Stimulated activated naive B cell treated with anti-CD40 and anti-IgM and Interleukin-4, amounts not matched to agents 10 μg/mL and 1 μg/mL and 100 μg/mL, for 72 hours (primary cell): ENCODE measurements at regions not wholly inside any gene's neighbourhood (a gene's known extent, or its start where the extent isn't known, plus 50 kb on each side); places are given as distances from the start of the nearest gene placed in this dataset.

Experiments used
- ATAC-seq, 2 donors: fragments of 150-1000 bp; cut with Tn5 transposase; replicated peaks; 2 replicates each; pipeline ENCODE4 v1.10.0; 2021; ENCODE audit warnings: moderate library complexity in 1 of 2
- DNase-seq: peaks from one replicate; pipeline ENCODE4 v3.0.0; 2021
- H3K27ac Mint-ChIP-seq: one replicate; pipeline ENCODE4 v1.8.0; 2022; ENCODE audit warnings: mild to moderate bottlenecking, mixed read lengths
- H3K27me3 Mint-ChIP-seq, 2 donors: one replicate each; pipeline ENCODE4 v1.8.0; 2022; ENCODE audit warnings: mixed read lengths in 2 of 2
- H3K36me3 Mint-ChIP-seq, 2 donors: one replicate each; pipeline ENCODE4 v1.8.0; 2022; ENCODE audit warnings: mixed read lengths in 2 of 2, mild to moderate bottlenecking in 1 of 2
- H3K4me1 Mint-ChIP-seq, 2 donors: one replicate each; pipeline ENCODE4 v1.8.0; 2022; ENCODE audit warnings: mixed read lengths in 2 of 2, mild to moderate bottlenecking in 1 of 2
- H3K4me3 Mint-ChIP-seq, 2 donors: one replicate each; pipeline ENCODE4 v1.8.0; 2022; ENCODE audit warnings: mild to moderate bottlenecking in 2 of 2, mixed read lengths in 2 of 2, moderate library complexity in 1 of 2
- H3K9me3 Mint-ChIP-seq, 2 donors: one replicate each; pipeline ENCODE4 v1.8.0; 2022; ENCODE audit warnings: mixed read lengths in 2 of 2, mild to moderate bottlenecking in 1 of 2

DNA sequence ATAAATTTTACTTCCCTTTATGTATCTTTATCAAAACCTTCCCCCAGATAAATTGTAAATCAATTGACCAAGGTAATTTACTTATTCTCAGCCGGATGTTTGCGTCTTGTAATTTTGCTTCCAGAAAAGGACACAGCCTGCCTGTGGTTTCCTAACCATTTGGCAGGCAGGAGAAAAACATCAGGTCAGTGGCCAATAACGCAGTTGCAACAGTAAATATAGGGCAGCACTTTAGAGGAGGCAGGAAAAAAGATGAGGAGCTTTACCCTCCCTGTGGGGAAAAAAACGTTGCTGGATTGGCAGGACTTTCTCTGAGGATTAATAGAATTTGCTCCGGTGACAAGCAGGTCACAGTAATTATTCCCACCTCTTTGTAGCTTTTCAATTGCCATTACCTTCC, 2618.1 kb downstream of the ARAP2 start:
- Mint-ChIP-seq H3K27ac (no peak overlapping the region), H3K4me1 (no peaks in the 10 kb centered on the region), H3K36me3 (no peaks in the 10 kb centered on the region), H3K9me3 (peaks cover 0 to 11% of the 10 kb centered on the region in 2 donors), H3K27me3 (no peaks in the 10 kb centered on the region), H3K4me3 (no peak overlapping the region)
- no peak for DNase-seq
- no peak for ATAC-seq

DNA sequence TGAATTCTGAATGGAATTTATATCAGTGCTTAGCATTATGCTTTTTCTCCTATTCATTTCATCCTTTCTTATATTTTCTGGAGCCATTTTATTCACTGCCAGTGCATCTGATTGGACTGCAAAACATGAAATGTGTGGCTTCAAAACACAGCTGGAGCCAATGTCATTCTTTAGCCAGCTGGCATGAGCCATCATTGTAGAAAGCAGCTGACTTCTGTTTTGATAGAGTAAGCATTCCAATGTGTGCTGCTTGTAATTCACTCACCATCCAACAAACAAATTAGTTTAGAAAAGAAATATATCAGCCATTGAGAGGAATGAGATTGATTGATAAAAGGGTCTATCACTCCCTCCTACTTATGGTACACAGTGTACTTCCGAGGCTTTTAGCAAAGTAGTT, 2616.0 kb downstream of the ARAP2 start:
- Mint-ChIP-seq H3K4me1 (no peaks in the 10 kb centered on the region), H3K27ac (no peak overlapping the region), H3K4me3 (no peak overlapping the region), H3K36me3 (no peaks in the 10 kb centered on the region), H3K27me3 (no peaks in the 10 kb centered on the region), H3K9me3 (peaks cover 0 to 10% of the 10 kb centered on the region in 2 donors)
- ATAC-seq (no peak), DNase-seq (no peak)

DNA sequence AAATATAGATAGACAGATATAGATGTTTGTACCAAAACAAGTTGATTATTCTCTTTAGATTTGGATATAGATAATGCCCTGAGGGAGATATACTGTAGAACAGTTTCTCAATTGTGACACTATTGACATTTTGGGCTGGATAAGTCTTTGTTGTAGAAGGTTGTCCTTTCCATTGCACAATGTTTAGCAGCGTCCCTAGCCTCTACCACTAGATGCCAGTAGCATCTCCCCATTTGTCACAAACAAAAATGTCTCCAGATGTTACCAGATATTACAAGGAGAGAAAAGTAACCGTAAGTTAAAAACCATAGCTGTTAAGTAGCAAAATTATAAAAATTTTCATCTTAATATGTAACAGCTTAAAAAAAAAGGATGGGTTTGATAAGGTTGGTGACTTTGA, 2595.3 kb downstream of the ARAP2 start:
- DNase-seq = no peak
- no peak for ATAC-seq
- no peak overlapping the region for H3K4me3 Mint-ChIP-seq
- no peaks in the 10 kb centered on the region for H3K36me3 Mint-ChIP-seq
- no peak overlapping the region for H3K27ac Mint-ChIP-seq
- H3K4me1 Mint-ChIP-seq = no peaks in the 10 kb centered on the region
- peaks cover 4% of the 10 kb centered on the region in 2 donors for H3K9me3 Mint-ChIP-seq
- no peaks in the 10 kb centered on the region for H3K27me3 Mint-ChIP-seq

DNA sequence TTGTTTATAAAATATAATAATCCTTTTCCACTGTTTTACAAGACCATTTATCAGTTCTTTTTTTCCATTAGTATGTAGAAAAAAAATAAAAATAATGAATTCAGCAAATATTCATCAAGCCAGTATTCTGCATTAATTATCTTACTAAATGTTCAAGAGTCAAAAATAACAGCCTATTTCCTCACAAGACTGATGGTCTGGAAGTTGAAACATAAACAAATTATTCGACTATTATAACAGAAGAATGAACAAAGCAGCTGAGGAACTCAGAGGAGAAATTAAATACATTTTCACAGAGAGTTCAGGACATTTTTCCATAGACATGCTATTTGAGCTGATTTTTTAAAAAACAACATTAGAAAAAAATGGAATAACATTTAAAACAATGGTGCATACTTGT, 2594.8 kb downstream of the ARAP2 start:
- Mint-ChIP-seq H3K36me3 (no peaks in the 10 kb centered on the region), H3K27ac (no peak overlapping the region), H3K9me3 (peaks cover 4% of the 10 kb centered on the region in 2 donors), H3K4me1 (no peaks in the 10 kb centered on the region), H3K4me3 (no peak overlapping the region), H3K27me3 (no peaks in the 10 kb centered on the region)
- no peak for DNase-seq
- no peak for ATAC-seq

DNA sequence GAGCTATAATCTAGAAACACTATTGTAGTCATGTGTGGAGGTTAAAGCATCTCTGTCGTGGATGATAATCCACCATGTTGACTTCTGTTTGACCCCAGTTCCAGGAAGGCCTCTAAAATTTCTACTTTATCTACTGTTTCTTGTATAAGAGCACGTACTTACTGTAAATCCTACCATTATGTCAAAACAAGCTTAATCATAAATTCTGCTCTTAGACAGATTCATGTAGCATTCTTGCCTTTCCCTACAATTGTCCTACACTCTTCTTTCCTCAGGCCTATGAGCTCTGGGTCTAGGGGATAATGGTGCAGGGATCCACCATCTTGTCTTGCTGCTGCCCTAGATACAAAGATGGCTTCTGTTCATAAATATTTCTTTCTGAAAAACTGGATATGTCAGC, 2594.3 kb downstream of the ARAP2 start:
- Mint-ChIP-seq H3K36me3 (no peaks in the 10 kb centered on the region), H3K27ac (no peak overlapping the region), H3K4me3 (no peak overlapping the region), H3K4me1 (no peaks in the 10 kb centered on the region), H3K9me3 (peaks cover 4% of the 10 kb centered on the region in 2 donors), H3K27me3 (no peaks in the 10 kb centered on the region)
- no peak for ATAC-seq
- DNase-seq = no peak

DNA sequence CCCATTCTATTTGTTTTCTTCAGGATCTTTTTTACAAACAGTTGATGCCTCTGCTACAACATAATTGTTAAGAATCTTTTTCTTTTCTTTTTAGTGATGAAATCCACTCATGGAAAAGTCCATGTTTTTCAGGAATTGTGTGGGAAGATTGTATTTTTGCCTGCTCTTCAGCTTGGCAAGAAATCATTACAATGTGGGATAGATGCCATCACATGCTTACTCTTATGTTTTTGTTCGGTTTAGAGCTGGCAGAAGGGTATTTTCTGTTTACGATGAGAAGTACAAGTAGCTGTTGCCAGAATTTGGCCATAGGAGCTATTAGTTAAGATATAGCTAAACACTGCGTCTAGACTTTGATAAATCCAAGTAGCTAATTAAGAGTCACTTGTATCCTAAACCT, 2585.3 kb downstream of the ARAP2 start:
- DNase-seq = no peak
- no peaks in the 10 kb centered on the region for H3K27me3 Mint-ChIP-seq
- H3K4me1 Mint-ChIP-seq = no peaks in the 10 kb centered on the region
- peaks cover 7 to 8% of the 10 kb centered on the region in 2 donors for H3K9me3 Mint-ChIP-seq
- no peak overlapping the region for H3K4me3 Mint-ChIP-seq
- no peak overlapping the region for H3K27ac Mint-ChIP-seq
- ATAC-seq = no peak
- H3K36me3 Mint-ChIP-seq = no peaks in the 10 kb centered on the region

DNA sequence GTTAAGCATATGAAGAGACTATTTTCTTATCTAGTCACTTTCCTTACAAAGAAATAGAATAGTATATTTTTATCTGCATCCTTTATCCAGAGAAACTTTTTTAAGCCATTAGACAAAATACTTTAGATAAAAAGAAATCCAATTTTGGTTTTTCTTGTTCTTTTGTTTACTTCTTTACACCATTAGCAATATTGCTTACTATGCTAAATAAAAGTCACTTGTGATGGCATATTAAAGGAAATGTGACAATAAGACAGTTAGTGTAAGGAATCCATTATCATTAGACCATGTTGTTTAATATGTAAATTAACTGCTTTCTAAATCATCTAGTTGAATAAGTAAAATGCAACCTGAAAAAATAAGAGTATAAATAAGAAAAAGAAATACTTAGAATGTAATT, 2582.7 kb downstream of the ARAP2 start:
- no peak for ATAC-seq
- no peak overlapping the region for H3K27ac Mint-ChIP-seq
- H3K27me3 Mint-ChIP-seq = no peaks in the 10 kb centered on the region
- H3K4me3 Mint-ChIP-seq = no peak overlapping the region
- no peak for DNase-seq
- peaks cover 17 to 18% of the 10 kb centered on the region in 2 donors for H3K9me3 Mint-ChIP-seq
- no peaks in the 10 kb centered on the region for H3K4me1 Mint-ChIP-seq
- no peaks in the 10 kb centered on the region for H3K36me3 Mint-ChIP-seq

DNA sequence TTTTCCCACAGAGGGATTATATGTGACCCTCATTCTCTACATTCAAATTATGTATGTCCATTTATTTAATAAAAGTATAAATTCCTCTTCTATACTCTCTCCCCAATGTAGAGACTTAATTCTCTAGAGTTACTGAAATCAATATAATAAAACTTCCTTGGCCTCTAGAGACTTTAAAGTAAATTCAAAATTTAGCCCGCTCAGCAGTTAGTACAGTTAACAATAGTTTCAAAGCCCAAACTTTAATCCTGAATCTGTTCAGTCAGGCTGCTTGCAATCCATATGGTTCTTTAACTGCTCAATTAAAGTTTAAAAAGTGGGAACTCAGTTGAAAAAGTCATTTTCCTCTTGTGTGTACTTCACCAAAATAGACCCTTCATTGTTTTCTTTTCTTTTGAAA, 2558.4 kb downstream of the ARAP2 start:
- H3K4me3 Mint-ChIP-seq = no peak overlapping the region

DNA sequence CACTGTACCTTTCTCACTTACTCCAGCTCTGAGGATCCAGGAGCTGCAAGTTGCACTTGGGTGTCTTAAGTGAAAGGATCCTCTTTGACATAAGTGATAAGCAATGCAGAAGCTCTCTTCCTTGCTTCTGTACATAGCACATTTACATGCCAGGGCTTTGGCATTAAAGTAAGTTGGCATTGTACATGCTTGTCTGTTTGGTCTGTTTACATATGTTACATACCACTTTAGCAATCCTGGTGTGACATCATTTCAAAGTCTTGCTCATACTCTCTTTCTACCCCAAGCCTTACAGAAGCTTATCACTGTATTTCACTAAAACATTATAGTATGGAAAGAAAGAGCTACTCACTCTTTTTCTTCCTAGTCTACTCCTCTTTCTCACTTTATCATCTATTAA, 2548.3 kb downstream of the ARAP2 start:
- H3K4me3 Mint-ChIP-seq = no peak overlapping the region
- H3K4me1 Mint-ChIP-seq = no peaks in the 10 kb centered on the region
- ATAC-seq (no peak), DNase-seq (no peak)
- no peaks in the 10 kb centered on the region for H3K27me3 Mint-ChIP-seq
- H3K27ac Mint-ChIP-seq = no peak overlapping the region
- no peaks in the 10 kb centered on the region for H3K36me3 Mint-ChIP-seq
- H3K9me3 Mint-ChIP-seq = peaks cover 0 to 5% of the 10 kb centered on the region in 2 donors

More for the DNA sequence above, 2558.4 kb downstream of the ARAP2 start:
- no peaks in the 10 kb centered on the region for H3K4me1 Mint-ChIP-seq
- no peaks in the 10 kb centered on the region for H3K36me3 Mint-ChIP-seq
- no peak overlapping the region for H3K27ac Mint-ChIP-seq
- ATAC-seq (no peak), DNase-seq (no peak)
- H3K9me3 Mint-ChIP-seq = peaks cover 0 to 2% of the 10 kb centered on the region in 2 donors
- no peaks in the 10 kb centered on the region for H3K27me3 Mint-ChIP-seq

DNA sequence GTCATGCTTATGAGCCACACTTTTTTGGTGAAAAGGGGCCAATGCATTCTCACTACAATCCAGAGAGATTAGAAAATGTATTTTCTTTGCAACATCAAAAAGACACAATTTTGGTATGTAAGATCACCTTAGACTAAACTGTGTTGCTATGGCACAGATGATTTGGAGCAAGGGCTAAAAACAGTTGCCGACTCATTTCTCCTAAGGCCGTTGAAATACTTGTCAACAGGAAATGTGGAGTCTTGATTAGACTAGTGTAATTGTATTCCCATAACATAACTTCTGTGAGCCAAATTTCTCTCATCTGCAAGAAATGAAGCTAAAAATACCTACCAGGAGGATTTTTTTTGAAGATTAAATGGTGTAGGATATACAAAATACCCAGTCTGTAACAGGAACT, 2547.7 kb downstream of the ARAP2 start:
- no peaks in the 10 kb centered on the region for H3K36me3 Mint-ChIP-seq
- H3K4me1 Mint-ChIP-seq = no peaks in the 10 kb centered on the region
- H3K27ac Mint-ChIP-seq = no peak overlapping the region
- H3K9me3 Mint-ChIP-seq = peaks cover 2 to 5% of the 10 kb centered on the region in 2 donors
- ATAC-seq (no peak), DNase-seq (no peak)
- no peak overlapping the region for H3K4me3 Mint-ChIP-seq
- no peaks in the 10 kb centered on the region for H3K27me3 Mint-ChIP-seq

DNA sequence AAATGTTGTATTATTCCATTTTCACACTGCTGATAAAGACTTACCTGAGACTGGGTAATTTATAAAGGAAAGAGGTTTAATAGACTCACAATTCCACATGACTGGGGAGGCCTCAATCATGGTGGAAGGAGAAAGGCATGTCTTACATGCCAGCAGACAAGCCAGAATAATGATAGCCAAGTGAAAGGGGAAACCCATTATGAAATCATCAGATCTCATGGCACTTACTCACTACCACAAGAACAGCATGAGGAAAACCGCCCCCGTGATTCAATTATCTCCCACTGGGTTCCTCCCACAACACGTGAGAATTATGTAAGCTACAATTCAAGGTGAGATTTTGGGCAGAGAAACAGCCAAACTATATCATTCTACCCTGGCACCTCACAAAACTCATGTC, 2535.1 kb downstream of the ARAP2 start:
- Mint-ChIP-seq H3K36me3 (no peaks in the 10 kb centered on the region), H3K27ac (no peak overlapping the region), H3K4me1 (no peaks in the 10 kb centered on the region), H3K9me3 (peaks cover 7 to 9% of the 10 kb centered on the region in 2 donors), H3K27me3 (no peaks in the 10 kb centered on the region), H3K4me3 (no peak overlapping the region)
- ATAC-seq (no peak), DNase-seq (no peak)

DNA sequence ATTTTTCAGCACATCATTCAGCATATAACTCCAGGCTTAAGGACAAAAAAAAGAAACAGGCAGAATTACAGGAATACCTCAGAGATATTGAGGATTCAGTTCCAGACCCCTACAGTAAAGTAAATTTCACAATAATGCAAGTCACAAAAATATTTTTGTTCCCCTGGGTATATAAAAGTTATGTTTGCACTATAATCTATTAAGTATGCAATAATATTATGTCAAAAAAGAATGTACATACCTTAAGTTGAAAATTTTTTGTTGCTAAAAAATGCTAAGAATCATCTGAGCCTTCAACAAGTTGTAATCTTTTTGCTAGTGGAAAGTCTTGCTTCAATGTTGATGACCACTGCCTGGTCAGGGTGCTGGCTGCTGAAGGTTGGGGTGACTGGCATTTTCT, 2532.5 kb downstream of the ARAP2 start:
- Mint-ChIP-seq H3K27ac (no peak overlapping the region), H3K27me3 (no peaks in the 10 kb centered on the region), H3K4me3 (no peak overlapping the region), H3K9me3 (peaks cover 5 to 9% of the 10 kb centered on the region in 2 donors), H3K36me3 (no peaks in the 10 kb centered on the region), H3K4me1 (no peaks in the 10 kb centered on the region)
- DNase-seq = no peak
- ATAC-seq = no peak

DNA sequence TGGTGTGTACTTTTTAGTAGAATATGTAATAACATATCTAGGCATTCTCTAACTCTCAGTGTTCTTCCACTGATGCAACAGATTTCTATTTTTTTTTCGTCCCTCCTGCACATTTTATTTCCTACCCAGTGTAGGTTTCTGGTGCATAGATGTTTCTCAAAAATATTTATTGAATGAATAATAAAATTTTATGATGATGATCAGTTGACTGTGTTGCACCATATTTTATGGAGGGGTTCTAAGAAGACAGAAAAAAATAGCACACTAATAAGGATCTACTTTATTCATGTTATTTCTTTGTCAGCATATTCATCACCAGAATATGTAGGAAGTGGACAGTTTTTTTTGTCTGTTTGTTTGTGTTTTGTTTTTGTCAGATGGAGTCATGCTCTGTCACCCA, 2529.3 kb downstream of the ARAP2 start:
- Mint-ChIP-seq H3K4me1 (no peaks in the 10 kb centered on the region), H3K27me3 (no peaks in the 10 kb centered on the region), H3K4me3 (no peak overlapping the region), H3K36me3 (no peaks in the 10 kb centered on the region), H3K9me3 (peaks cover 7 to 9% of the 10 kb centered on the region in 2 donors), H3K27ac (no peak overlapping the region)
- no peak for DNase-seq
- no peak for ATAC-seq

DNA sequence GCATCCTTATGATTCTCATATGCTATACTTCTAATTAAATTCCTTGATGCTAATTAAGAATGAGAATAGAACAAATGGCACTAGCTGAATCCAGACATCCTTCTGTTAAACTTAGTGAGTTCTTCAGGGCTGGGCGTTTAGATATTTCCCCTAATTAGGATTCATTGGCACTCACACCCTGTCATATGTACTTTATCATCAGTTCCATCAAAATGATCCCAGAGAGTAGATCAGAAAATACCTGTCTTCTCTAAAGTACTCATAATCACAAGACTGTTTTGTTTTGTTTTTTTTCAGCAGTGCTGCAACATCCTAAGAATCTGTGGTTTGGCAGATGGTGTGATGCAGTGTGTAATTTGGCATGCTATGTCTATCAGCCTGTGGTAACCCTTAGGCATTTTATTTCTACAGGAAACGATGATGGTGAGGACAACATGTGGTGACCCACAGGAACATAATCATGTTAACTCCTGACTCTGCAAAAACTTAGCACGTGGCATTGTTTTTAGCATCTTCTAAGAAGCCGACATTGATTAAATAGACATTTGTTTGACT, 2528.4 kb downstream of the ARAP2 start:
- peaks cover 5 to 7% of the 10 kb centered on the region in 2 donors for H3K9me3 Mint-ChIP-seq
- DNase-seq = no peak
- no peaks in the 10 kb centered on the region for H3K36me3 Mint-ChIP-seq
- H3K4me1 Mint-ChIP-seq = no peaks in the 10 kb centered on the region
- ATAC-seq = no peak
- no peak overlapping the region for H3K4me3 Mint-ChIP-seq
- no peaks in the 10 kb centered on the region for H3K27me3 Mint-ChIP-seq
- H3K27ac Mint-ChIP-seq = no peak overlapping the region

DNA sequence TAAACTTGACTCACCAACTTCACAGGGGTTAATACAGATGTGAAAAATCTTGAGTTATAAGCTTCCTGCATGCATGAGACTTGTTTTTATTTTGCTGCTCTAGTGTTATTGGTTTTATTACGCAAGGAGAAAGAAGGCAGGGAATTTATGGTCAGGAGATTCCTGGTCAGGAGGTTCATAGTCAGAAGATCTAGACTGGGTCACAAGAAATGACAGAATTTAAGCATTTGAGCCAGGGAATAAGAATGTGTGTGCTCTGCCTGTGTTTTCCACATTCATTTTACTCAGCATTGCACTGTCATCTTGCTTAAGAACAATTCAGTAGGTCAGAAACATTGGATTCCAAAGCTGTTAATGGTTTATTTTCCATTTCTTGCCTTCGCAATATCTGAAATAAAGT, 2522.1 kb downstream of the ARAP2 start:
- ATAC-seq (no peak), DNase-seq (no peak)
- no peak overlapping the region for H3K27ac Mint-ChIP-seq
- H3K9me3 Mint-ChIP-seq = peaks cover 3 to 5% of the 10 kb centered on the region in 2 donors
- H3K4me1 Mint-ChIP-seq = no peaks in the 10 kb centered on the region
- no peaks in the 10 kb centered on the region for H3K36me3 Mint-ChIP-seq
- H3K27me3 Mint-ChIP-seq = no peaks in the 10 kb centered on the region
- H3K4me3 Mint-ChIP-seq = no peak overlapping the region
